Dermis microvascular lymphatic vessel endothelial cell (primary cell): ENCODE measurements at regions not wholly inside any gene's neighbourhood (a gene's known extent, or its start where the extent isn't known, plus 50 kb on each side); places are given as distances from the start of the nearest gene placed in this dataset.
"Not testable (repeated sequence)": the region's sequence is repeated elsewhere in the genome, so short reads cannot be mapped to it uniquely, and the experiment has no call there.

Experiments used
- DNase-seq, 2 donors: peaks; one replicate each; pipeline versions ENCODE4 v3.0.0 to v3.0.0-alpha.2; 2010; ENCODE audit warnings: low read depth in 2 of 2

DNA sequence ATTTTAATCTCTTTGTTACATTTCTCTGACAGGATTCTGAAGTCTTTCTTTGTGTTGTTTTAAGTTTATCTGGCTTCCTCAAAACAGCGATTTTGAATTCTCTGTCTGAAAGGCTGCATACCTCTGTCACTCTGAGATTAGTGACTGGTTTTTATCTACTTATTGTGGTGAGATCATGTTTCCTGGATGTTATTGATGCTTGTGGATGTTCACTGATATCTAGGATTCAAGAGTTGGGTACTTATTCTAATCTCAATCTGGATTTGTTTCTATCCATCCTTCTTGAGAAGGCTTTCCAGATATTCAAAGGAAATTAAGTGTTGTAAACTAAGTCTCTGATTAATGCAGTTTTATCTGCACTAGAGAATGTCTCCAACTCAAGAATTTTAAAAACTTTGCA is 1076.1 kb upstream of the ADGRB3 start:
- no peak for DNase-seq

DNA sequence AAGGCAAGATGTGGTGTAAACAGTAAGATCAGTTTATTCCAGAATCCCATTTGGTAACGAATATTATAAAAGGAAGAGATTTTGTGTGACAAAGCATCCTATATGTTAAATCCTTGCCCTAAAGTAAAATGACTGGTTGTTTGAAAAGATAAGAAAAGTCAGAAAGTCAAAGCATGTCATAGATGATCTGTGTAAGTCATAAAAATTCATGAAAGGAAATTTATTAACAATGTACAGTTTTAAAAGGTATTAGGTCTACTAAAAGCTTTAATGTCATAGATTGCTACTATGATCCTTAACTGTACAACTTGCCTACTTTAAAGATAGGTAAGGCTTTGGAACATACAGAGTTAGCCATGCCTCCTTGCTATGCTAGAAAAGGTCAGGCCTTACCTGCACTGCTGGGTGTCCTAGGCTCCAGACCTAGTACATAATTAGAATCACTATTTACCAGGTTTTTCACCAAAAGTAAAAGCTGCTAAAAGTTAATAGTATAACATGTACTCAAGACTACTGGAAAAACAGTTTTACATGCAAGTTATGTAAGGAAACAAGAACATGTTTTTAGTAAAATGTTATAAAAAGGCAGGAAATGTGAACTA is 1090.1 kb upstream of the ADGRB3 start:
- no peak for DNase-seq

DNA sequence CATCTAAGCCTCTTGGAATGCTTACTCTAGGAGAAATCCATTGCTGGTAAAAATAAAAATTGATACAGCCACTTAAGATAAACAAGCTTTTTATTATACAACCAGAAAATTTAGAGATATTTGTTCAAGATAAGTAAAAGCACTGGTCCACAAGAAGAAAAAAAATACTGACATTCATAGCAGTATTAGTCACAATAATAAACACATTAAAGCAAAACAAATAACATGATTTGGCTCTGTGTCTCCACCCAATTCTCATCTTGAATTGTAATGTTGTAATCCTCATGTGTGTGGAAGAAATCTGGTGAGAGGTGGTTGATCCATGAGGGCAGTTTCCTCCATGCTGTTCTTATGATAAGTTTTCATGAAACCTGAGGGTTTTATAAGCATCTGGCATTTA is 1093.5 kb upstream of the ADGRB3 start:
- no peak for DNase-seq

DNA sequence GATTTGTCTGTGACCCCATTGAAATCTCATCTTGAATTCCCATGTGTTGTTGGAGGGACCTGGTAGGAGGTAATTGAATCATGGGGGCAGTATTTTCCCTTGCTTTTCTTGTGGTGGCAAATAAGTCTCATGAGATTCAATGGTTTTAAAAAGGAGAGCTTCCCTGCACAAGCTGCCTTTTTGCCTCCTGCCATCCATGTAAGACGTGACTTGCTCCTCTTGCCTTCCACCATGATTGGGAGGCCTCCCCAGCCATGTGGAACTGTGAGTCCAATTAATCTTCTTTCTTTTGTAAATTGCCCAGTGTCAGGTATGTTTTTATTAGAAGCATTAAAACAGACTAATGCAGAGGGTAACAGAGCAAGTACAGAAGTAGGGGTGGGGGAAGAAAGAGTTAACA is 1097.0 kb upstream of the ADGRB3 start:
- no peak for DNase-seq

DNA sequence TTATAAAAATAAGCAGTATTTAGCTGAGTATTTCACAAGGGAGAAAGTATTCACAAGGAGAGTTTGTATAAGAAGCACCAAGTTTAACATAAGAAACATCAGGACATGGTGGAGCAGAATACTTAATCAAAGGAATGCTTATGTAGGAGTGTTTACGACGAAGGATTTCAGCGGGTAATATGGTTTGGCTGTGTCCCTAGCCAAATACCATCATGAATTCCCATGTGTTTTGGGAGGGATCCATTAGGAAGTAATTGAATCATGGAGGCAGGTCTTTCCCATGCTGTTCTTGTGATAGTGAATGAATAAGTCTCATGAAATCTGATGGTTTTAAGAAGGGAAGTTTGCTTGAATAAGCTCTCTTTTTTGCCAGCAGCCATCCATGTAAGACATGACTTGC is 1099.1 kb upstream of the ADGRB3 start:
- no peak for DNase-seq

DNA sequence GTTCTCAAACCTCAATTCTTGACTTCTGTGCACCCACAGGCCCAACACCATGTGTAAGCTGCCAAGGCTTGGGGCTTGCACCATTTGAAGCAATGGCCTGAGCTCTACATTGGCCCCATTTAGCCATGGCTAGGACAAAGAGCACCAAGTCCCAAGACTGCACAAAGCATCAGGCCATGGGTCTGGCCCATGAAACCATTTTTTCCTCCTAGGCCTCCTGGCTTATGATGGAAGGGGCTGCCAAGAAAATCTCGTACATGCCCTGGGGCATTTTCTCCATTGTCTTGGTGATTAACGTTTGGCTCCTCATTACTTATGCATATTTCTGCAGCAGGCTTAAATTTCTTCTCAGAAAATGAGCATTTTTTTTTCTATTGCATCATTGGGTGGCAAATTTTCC is 1128.7 kb upstream of the ADGRB3 start:
- no peak for DNase-seq

DNA sequence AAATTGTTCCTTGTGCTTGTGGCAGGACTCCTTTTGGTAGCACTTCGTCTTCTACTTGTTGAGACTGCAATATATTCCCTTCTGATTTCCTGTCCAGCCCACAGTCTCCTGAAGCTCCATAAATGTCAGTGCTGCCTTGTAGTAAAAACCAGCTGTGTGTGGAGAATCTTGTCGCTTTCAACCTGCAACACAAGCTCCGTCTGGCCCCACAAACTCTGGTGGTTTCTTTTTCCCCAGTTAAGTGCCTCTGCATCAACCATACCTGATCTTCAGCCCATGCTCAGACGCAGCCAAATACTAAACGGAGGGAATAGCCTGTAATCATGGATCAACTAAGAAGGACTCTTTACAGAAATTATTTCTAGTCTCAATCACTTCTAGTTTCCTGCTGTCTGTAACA is 1133.3 kb upstream of the ADGRB3 start:
- DNase-seq = no peak

DNA sequence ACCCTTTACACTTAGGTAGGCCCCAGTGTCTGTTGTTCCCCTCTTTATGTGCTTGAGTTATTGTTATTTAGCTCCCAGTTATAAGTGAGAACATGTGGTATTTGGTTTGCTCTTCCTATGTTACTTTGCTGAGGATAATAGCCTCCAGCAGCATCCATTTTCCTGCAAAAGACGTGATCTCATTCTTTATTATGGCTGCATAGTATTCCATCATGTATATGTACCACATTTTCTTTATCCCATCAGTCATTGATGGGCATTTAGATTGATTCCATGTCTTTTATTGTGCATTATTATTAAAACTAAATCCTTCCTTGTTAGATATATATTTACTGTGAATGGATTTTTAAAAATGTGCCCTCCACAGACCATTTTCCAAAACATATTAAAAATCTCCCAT is 1137.3 kb upstream of the ADGRB3 start:
- DNase-seq = no peak

DNA sequence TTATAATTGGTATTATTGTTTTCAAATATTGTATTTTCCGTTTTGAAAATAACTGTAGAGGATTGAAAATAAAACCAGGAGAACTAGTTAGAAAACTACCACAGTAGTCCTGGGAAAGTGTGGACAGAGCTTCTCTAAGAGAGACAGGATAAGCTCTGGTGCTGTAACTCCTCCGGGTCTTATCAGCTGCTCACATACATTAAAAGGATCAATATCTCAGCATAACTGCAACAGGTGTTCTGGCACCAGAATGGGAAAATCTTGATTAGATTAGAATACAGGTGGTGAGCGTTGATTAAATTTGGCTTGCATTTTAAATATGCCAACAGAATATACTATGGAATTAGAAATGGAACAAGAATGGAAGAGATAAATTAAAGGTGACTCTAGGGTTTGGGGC is 1138.9 kb upstream of the ADGRB3 start:
- no peak for DNase-seq

DNA sequence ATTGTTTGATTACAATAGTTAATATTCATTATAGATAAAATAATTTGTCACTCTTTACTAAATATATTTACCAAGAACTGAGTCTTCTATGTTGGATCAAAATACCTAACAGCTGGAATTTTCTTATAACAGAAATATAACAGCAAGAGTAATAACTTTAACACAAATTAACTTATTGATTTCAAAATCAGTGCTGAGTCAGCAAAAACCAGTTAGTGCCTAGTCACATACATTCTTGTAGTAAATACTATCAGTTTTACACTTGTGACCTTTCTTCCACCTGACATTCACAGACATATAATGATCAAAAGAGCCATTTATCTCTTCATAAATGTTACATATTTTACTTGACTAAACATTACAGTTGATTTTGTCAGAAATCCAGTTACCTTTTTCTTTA is 1141.4 kb upstream of the ADGRB3 start:
- DNase-seq = no peak

DNA sequence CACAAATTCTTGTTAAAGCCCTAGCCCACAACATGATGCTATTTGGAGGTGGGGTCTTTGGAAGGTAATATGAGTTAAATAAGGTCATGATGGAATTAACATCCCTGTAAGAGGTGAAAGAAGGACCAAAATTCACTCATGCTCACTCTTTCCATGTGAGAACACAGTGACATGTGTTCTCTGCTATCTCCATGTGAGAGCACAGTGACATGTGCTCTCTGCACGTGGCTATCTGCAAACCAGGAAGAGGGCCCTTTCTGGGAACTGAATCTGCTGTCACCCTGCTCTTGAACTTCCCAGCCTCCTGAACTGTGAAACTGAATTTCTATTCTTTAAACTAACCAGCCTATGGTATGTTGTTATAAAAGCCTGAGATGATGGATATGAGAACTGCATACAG is 1159.4 kb upstream of the ADGRB3 start:
- DNase-seq = no peak

DNA sequence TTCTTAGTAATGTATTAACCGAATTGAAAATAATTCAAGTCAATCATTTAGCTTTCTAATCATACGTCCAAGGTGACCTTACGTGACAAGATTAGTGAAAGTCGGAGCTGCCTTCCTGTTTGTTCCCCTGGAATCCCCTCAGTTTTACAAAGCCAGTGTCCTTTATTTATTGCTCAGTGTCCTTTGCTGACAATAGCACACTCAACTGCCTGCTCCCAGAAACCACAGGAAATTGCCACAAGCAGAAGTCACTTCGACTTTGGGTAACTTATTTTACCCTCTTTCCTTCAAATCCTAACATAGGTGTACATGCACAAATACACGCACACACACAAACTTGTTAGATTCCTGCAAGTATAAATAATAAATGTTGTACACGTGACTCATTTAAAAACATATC is 1167.7 kb upstream of the ADGRB3 start:
- DNase-seq = no peak

DNA sequence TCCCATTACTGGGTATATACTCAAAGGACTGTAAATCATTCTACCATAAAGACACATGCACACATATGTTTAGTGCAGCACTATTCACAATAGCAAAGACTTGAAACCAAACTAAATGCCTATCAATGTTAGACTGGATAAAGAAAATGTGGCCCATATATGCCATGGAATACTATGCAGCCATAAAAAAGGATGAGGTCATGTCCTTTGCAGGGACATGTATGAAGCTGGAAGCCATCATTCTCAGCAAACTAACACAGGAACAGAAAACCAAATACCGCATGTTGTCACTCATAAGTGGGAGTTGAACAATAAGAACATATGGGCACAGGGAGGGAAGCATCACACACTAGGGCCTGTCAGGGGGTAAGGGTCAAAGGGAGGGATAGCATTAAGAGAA is 1172.4 kb upstream of the ADGRB3 start:
- DNase-seq = not testable (repeated sequence)

DNA sequence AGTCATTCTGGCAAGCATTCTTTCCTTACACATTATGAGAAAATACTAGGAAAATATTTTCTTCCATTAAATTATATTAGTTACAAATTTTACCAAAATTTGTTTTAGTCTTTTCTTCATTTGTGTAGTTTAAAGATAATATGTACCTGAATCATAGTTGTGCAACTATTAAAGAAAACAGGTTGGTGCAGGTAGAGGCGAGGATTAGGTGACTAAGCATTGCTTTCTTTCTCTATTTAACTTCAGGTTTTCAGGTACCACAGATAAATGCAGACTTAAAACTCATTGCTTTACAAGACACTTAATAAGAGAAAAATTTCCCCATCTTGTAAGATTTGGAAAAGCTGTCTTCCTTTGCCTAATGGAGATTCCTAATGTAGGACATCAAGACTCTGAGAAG is 1175.5 kb upstream of the ADGRB3 start:
- DNase-seq = no peak

DNA sequence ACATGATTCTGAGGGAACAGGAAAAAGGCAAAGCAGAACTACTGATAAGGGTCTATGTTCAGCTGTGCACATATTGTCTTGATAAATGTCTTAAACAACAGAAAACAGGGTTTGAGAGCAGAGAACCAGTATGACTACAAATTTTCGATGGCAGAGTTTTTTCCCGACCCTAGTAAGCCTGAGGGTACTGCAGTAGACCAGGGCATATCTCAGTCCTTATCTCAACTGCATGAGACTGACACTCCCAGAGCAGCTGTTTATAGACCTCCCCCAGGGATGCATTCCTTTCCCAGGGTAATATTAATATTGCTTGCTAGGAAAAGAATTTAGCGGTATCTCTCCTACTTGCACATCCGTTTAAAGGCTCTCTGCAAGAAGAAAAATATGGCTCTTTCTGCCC is 1176.8 kb upstream of the ADGRB3 start:
- no peak for DNase-seq

DNA sequence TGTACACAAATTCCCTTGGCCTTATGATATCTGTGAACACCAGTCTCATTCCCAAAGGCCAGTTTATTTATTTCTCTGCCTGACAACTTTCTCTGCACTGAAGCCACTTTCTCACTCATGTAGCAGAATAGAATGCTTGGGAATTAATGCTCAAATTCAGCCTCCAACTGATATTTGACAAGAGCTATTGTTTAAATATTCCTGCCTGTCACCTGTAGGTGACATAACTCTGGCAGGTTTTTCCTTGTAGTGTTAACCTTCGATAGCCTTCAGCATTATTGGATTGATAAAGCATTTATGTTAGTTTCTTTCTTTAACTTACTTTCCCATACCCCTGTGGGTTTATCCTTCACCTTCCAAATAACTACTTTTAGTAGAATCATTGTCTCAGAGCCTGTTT is 1183.2 kb upstream of the ADGRB3 start:
- DNase-seq = no peak

DNA sequence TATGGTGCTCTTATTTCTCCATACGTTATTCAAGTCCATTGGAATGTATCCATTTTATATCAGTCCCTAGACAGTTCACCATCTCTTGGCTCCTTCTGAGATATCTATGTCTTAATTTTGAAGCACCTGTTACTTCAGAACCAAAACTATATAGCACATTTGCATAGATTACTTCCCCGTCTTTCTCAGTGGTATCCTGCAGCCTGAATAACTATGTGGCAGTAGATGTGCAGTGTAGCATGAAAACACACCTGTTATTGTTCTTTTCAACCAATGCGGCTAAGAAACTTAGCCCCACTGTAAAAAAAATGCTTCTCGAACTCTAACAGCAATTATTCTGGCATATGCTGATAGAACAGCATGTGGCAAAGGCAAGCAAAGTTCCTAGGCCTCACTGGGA is 1184.4 kb upstream of the ADGRB3 start:
- no peak for DNase-seq

DNA sequence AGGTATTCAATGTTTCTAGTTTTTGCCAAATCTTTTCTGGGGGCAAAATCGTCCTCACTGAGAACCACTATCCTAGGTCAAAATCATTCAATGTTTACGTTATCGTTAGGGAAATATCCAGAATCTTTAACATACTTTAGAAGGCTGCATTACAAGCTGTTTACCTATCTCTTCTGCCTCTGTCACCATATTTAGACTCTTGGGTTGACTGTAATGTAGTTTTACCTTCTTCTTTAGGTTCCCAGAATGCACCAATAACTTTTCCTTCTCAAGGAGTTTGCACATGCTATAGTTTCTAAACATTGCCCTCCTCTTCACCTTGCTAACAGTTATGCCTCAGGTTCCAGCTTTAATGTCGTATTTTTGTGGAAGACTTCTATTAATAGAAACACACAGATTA is 1185.5 kb upstream of the ADGRB3 start:
- DNase-seq = no peak

DNA sequence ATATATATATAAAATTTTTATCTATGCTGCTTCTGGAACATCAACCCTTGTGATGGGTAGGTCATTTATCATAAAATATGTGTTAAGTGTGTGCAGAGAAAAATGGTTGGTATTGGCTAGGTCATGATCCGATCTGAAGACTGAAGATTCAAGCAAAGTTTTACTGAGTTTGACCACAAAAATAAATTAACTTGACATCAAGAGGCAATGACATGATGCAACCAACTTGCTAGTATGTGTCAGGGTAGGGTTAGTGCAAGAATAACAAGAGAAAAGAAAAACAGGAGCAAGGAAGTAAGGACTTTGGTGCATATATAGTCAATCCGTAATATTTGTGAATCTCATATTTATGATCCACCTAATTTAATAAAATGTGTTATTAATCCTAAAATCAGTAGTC is 1202.0 kb upstream of the ADGRB3 start:
- DNase-seq = no peak

DNA sequence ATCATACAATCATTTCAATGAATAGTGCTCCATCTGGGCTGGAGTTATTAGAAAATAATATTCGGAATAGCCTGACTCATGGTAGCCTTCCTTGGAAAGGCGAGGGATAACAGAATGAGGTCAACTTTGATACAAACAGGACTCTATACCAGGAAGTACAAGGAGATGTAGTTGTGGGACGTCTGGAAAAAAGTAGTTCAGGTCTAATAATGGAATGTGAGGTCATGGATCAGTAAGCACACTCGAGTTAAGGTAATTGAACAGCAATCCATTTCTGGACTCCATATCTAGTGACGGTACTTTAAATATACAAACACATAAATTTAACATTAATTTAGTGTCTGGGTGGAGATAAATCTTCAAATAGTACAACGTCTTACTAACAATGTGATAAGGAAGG is 1204.0 kb upstream of the ADGRB3 start:
- DNase-seq = no peak

DNA sequence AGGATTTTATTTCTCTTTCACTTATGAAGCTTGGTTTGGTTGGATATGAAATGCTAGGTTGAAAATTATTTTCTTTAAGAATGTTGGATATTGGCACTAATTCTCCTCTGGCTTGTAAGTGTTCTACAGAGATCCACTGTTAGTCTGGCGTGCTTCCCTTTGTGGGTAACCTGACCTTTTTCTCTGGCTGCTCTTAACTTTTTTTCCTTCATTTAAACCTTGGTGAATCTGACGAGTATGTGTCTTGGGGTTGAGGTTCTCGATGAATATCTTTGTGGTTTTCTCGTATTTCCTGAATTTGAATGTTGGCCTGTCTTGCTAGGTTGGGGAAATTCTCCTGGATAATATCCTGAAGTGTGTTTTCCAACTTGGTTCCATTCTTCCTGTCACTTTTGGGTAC is 1208.4 kb upstream of the ADGRB3 start:
- DNase-seq = not testable (repeated sequence)

DNA sequence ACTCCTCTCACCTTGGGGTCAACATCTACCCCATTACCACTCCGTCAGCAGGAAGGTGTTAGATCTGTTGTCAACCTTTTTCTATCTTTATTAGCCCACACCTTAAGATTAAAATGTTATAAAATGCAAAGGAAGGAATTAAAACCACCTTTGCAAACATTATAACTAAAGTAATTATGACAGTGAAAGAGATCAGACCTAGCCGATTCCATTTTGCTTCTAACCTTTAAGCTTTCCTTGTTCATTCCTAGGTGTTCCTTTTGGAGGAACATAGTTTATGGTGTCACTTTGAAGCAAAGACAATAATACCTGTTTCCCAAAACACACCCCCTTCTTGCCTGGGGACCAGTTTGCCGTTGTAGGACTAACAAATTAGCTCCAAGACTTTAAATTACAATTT is 1223.0 kb upstream of the ADGRB3 start:
- no peak for DNase-seq

DNA sequence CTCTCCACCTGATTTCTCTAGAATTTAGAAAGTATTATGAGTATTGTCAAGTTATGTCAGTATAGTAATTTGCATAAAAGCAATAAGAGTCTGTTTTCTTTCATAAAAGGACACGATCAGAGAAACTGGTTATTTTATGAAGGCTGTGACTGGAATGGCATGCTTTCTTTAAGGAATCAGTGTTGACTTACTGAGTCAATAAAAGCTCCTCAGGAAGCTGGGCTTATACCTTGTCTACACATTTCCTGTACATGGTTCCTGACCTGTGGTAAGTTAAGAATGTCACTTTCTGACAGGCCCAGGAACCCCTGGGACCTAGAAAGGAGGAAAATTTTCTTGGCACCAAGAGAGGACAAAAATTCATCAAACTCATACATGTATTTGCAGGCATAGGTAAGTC is 1224.0 kb upstream of the ADGRB3 start:
- no peak for DNase-seq

DNA sequence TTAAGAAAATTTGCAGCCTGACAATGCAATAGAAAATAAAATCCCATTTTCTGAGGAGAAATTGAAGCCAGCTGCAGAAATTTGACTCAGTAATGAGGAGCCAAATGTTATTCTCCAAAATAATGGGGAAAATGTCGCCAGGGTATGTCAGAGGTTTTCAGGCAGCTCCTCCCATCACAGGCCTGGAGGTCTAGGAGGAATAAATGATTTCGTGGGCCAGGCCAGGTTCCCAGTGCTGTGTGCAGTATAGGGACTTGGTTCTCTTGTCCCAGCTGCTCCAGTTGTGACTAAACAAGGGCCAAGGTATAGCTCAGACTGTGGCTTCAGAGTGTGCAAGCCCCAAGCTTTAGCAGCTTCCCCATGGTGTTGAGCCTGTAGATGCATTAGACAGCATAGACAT is 1240.8 kb upstream of the ADGRB3 start:
- no peak for DNase-seq

DNA sequence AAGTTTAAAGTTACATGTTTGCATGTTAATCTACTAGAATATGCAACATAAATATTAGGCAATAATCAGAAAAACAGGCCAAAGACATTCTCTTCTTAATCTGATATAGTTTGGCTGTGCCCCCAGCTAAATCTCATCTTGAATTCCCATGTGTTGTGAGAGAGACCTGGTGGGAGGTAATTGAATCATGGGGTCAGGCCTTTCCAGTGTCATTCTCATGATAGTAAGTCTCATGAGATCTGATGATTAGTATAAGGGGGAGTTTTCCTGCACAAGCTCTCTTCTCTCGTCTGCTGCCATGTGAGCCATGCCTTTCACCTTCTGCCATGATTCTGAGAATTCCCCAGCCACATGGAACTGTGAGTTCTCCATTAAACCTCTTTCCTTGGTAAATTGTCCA is 1241.7 kb upstream of the ADGRB3 start:
- no peak for DNase-seq
